ENCODE measurements at regions not wholly inside any gene's neighbourhood (a gene's known extent, or its start where the extent isn't known, plus 50 kb on each side); places are given as distances from the start of the nearest gene placed in this dataset.

DNA sequence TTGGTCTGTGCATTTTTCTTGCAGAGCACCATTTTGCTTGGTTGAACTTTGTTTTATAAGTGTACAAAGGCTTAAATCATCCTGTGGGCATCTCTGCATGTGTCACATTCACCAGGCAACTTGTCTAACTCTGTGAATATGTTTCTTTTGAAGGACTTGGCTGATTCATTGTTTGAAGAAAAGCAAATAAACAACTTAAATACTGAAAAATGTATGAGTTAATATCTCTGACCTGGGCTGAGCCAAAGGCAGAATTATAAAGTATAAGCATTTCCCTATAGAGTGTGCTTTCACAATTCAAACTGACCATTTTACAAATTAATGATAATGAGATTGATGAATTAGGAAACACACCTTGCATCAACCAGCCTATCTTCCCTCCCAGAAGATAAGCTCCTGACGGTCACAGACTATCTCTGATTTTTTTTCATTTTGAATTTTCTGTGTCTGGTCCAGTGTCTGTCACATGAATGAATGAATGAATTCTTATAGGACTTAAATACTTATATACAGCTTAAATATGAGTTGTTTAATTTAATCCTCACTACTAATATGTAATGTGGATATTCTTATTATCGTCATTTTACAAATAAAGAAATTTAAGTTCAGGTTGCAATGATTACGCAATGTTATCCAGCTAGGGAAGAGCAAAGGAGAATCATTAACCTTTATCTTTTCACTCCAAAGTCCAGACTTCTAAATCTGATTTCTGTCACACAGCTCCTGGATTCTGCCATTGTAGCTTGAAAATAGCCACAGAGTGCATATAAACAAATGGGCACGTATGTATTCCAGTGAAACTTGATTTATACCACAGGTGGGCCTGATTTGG lies 182.0 kb upstream of the PHYHIPL start:
- TF ChIP-seq, protein P1, sequence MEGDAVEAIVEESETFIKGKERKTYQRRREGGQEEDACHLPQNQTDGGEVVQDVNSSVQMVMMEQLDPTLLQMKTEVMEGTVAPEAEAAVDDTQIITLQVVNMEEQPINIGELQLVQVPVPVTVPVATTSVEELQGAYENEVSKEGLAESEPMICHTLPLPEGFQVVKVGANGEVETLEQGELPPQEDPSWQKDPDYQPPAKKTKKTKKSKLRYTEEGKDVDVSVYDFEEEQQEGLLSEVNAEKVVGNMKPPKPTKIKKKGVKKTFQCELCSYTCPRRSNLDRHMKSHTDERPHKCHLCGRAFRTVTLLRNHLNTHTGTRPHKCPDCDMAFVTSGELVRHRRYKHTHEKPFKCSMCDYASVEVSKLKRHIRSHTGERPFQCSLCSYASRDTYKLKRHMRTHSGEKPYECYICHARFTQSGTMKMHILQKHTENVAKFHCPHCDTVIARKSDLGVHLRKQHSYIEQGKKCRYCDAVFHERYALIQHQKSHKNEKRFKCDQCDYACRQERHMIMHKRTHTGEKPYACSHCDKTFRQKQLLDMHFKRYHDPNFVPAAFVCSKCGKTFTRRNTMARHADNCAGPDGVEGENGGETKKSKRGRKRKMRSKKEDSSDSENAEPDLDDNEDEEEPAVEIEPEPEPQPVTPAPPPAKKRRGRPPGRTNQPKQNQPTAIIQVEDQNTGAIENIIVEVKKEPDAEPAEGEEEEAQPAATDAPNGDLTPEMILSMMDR (IDR thresholded peaks at IDR 0.05), result no peak
- no peak for TF ChIP-seq POLR2A (IDR thresholded peaks at IDR 0.05)
